ENCODE measurements at regions not wholly inside any gene's neighbourhood (a gene's known extent, or its start where the extent isn't known, plus 50 kb on each side); places are given as distances from the start of the nearest gene placed in this dataset.

GRCh38 chrX:87045352-87045751 is 472.2 kb upstream of the KLHL4 start:
- no peak overlapping the region for H3K4me2 ChIP-seq (ENCODE audit: low read length)
- no peak overlapping the region for H3K4me3 ChIP-seq (ENCODE audit: low read length)
- H3K79me2 ChIP-seq (ENCODE audit: low read length) = no peaks in the 10 kb centered on the region
- no peak for TF ChIP-seq CTCF (IDR thresholded peaks at IDR 0.05; ENCODE audit: low read depth, low read length)
- no peak for TF ChIP-seq EZH2phosphoT487 (IDR thresholded peaks at IDR 0.05; ENCODE audit: low read depth)
- no peaks in the 10 kb centered on the region for H3K36me3 ChIP-seq (replicated peaks; ENCODE audit: low read depth, low read length)
- H3K27me3 ChIP-seq (ENCODE audit: low read depth, low read length) = no peaks in the 10 kb centered on the region
- no peaks in the 10 kb centered on the region for H4K20me1 ChIP-seq (ENCODE audit: insufficient read depth, low read length)
- H3K9me3 ChIP-seq (ENCODE audit: insufficient read depth, low read length) = no peaks in the 10 kb centered on the region
- no peak overlapping the region for H2AFZ ChIP-seq (ENCODE audit: low read depth, low read length)
- H3K4me1 ChIP-seq (ENCODE audit: low read length) = no peaks in the 10 kb centered on the region
- no peak overlapping the region for H3K27ac ChIP-seq (ENCODE audit: low read length)
- H3K9ac ChIP-seq (ENCODE audit: low read length) = no peak overlapping the region

GRCh38 chrX:87049567-87049966 is 468.0 kb upstream of the KLHL4 start:
- no peak overlapping the region for H3K27ac ChIP-seq (ENCODE audit: low read length)
- no peaks in the 10 kb centered on the region for H3K36me3 ChIP-seq (replicated peaks; ENCODE audit: low read depth, low read length)
- H3K4me1 ChIP-seq (ENCODE audit: low read length) = no peaks in the 10 kb centered on the region
- no peaks in the 10 kb centered on the region for H3K79me2 ChIP-seq (ENCODE audit: low read length)
- TF ChIP-seq EZH2phosphoT487 (IDR thresholded peaks at IDR 0.05; ENCODE audit: low read depth) (no peak), CTCF (IDR thresholded peaks at IDR 0.05; ENCODE audit: low read depth, low read length) (no peak)
- H3K9me3 ChIP-seq (ENCODE audit: insufficient read depth, low read length) = no peaks in the 10 kb centered on the region
- H3K4me2 ChIP-seq (ENCODE audit: low read length) = no peak overlapping the region
- H3K9ac ChIP-seq (ENCODE audit: low read length) = no peak overlapping the region
- no peaks in the 10 kb centered on the region for H4K20me1 ChIP-seq (ENCODE audit: insufficient read depth, low read length)
- H3K4me3 ChIP-seq (ENCODE audit: low read length) = no peak overlapping the region
- H3K27me3 ChIP-seq (ENCODE audit: low read depth, low read length) = no peaks in the 10 kb centered on the region
- no peak overlapping the region for H2AFZ ChIP-seq (ENCODE audit: low read depth, low read length)

- no peaks in the 10 kb centered on the region for H3K27me3 ChIP-seq (ENCODE audit: low read depth, low read length)
- H3K27ac ChIP-seq (ENCODE audit: low read length) = no peak overlapping the region
- no peak overlapping the region for H3K4me2 ChIP-seq (ENCODE audit: low read length)
- H4K20me1 ChIP-seq (ENCODE audit: insufficient read depth, low read length) = no peaks in the 10 kb centered on the region
- no peaks in the 10 kb centered on the region for H3K9me3 ChIP-seq (ENCODE audit: insufficient read depth, low read length)
- H3K9ac ChIP-seq (ENCODE audit: low read length) = no peak overlapping the region
- no peak overlapping the region for H2AFZ ChIP-seq (ENCODE audit: low read depth, low read length)
- H3K79me2 ChIP-seq (ENCODE audit: low read length) = no peaks in the 10 kb centered on the region
- H3K4me1 ChIP-seq (ENCODE audit: low read length) = peaks cover 17% of the 10 kb centered on the region
- no peak for TF ChIP-seq CTCF (IDR thresholded peaks at IDR 0.05; ENCODE audit: low read depth, low read length)
- TF ChIP-seq EZH2phosphoT487 (IDR thresholded peaks at IDR 0.05; ENCODE audit: low read depth) = no peak
- H3K36me3 ChIP-seq (replicated peaks; ENCODE audit: low read depth, low read length) = no peaks in the 10 kb centered on the region
- no peak overlapping the region for H3K4me3 ChIP-seq (ENCODE audit: low read length)
Measured at GRCh38 chrX:87063642-87064041, 454.0 kb upstream of the KLHL4 start.

DNA sequence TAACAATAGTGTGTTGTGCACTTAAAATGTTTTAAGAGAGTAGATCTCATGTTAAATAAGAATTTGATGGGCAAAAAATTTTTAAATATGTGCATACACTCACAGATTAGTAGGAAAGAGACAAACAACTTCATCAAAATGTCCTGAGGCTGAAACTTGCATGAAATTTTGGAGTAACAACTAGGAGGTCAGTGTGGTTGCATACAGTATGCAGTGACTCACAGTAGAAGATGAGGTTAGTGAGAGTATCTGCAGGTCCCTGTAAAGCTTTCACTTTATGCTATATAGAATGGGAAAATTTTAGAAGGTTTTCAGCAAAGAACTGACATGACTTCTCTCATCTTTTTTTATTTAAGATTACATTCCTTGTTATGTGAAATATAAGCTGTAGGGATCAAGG is 453.1 kb upstream of the KLHL4 start:
- Histone ChIP-seq H3K27me3 (ENCODE audit: low read depth, low read length) (no peaks in the 10 kb centered on the region), H4K20me1 (ENCODE audit: insufficient read depth, low read length) (no peaks in the 10 kb centered on the region), H3K79me2 (ENCODE audit: low read length) (no peaks in the 10 kb centered on the region), H3K27ac (ENCODE audit: low read length) (no peak overlapping the region), H3K36me3 (replicated peaks; ENCODE audit: low read depth, low read length) (no peaks in the 10 kb centered on the region), H2AFZ (ENCODE audit: low read depth, low read length) (no peak overlapping the region), H3K4me2 (ENCODE audit: low read length) (no peak overlapping the region), H3K4me1 (ENCODE audit: low read length) (peaks cover 18% of the 10 kb centered on the region), H3K9ac (ENCODE audit: low read length) (no peak overlapping the region), H3K4me3 (ENCODE audit: low read length) (no peak overlapping the region), H3K9me3 (ENCODE audit: insufficient read depth, low read length) (no peaks in the 10 kb centered on the region)
- TF ChIP-seq CTCF (IDR thresholded peaks at IDR 0.05; ENCODE audit: low read depth, low read length) = no peak
- no peak for TF ChIP-seq EZH2phosphoT487 (IDR thresholded peaks at IDR 0.05; ENCODE audit: low read depth)
